ENCODE measurements at regions not wholly inside any gene's neighbourhood (a gene's known extent, or its start where the extent isn't known, plus 50 kb on each side); places are given as distances from the start of the nearest gene placed in this dataset.

- TF ChIP-seq POLR2A (IDR thresholded peaks at IDR 0.05) (no peak), CTCF (IDR thresholded peaks at IDR 0.05) (no peak), EP300 (IDR thresholded peaks at IDR 0.05) (no peak)
These were observed 349.0 kb downstream of the SIPA1L2 start for GRCh38 chr1:232280910-232281309.
